Thyroid gland (tissue), 4 donors: ENCODE measurements at regions not wholly inside any gene's neighbourhood (a gene's known extent, or its start where the extent isn't known, plus 50 kb on each side); places are given as distances from the start of the nearest gene placed in this dataset.

ENCODE experiments used
- POLR2A ChIP-seq, 2 donors: fragments of 450-650 bp; IDR thresholded peaks; one replicate each; pipeline ENCODE4 v1.6.1; 2017; ENCODE audit warnings: antibody characterized with exemption in 2 of 2, mild to moderate bottlenecking in 2 of 2, moderate library complexity in 1 of 2
- TF ChIP-seq, protein P1 (sequence below), 6 experiments: fragments of 200-600 bp in 3 of 6; fragments of 450-650 bp in 3 of 6; sonication (generic) in 3 of 6; IDR thresholded peaks; one replicate each; pipeline ENCODE4 v1.5.1; 2016 to 2019; ENCODE audit warnings: antibody characterized with exemption in 6 of 6, mild to moderate bottlenecking in 2 of 6, inconsistent platforms in 1 of 6, moderate library complexity in 1 of 6

GRCh38 chrX:8083286-8083685 is 87.8 kb downstream of the VCX2 start:
- TF ChIP-seq, protein P1, sequence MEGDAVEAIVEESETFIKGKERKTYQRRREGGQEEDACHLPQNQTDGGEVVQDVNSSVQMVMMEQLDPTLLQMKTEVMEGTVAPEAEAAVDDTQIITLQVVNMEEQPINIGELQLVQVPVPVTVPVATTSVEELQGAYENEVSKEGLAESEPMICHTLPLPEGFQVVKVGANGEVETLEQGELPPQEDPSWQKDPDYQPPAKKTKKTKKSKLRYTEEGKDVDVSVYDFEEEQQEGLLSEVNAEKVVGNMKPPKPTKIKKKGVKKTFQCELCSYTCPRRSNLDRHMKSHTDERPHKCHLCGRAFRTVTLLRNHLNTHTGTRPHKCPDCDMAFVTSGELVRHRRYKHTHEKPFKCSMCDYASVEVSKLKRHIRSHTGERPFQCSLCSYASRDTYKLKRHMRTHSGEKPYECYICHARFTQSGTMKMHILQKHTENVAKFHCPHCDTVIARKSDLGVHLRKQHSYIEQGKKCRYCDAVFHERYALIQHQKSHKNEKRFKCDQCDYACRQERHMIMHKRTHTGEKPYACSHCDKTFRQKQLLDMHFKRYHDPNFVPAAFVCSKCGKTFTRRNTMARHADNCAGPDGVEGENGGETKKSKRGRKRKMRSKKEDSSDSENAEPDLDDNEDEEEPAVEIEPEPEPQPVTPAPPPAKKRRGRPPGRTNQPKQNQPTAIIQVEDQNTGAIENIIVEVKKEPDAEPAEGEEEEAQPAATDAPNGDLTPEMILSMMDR (IDR thresholded peaks at IDR 0.05): no peak
- no peak for TF ChIP-seq POLR2A (IDR thresholded peaks at IDR 0.05)
